Stomach (tissue), 4 donors: ENCODE measurements at regions not wholly inside any gene's neighbourhood (a gene's known extent, or its start where the extent isn't known, plus 50 kb on each side); places are given as distances from the start of the nearest gene placed in this dataset.

Experiments used
- CTCF ChIP-seq, 7 experiments: fragments of 450-650 bp in 4 of 7; fragments of 200-600 bp in 3 of 7; sonication (generic) in 3 of 7; IDR thresholded peaks; one replicate each; pipeline ENCODE4 v1.5.1; 2016 to 2019; ENCODE audit warnings: antibody characterized with exemption in 7 of 7, control low read depth in 2 of 7, mild to moderate bottlenecking in 1 of 7
- EP300 ChIP-seq: sonication (generic); formaldehyde crosslinking; IDR thresholded peaks from one replicate; pipeline ENCODE4 v1.6.1; 2017; ENCODE audit warnings: antibody characterized with exemption
- POLR2A ChIP-seq, 4 donors: fragments of 450-650 bp; IDR thresholded peaks; one replicate each; pipeline ENCODE4 v1.6.1; 2016; ENCODE audit warnings: antibody characterized with exemption in 4 of 4, control low read depth in 2 of 4, mild to moderate bottlenecking in 1 of 4, moderate library complexity in 1 of 4
- POLR2AphosphoS5 ChIP-seq, 3 donors: sonication (generic); formaldehyde crosslinking; IDR thresholded peaks; one replicate each; pipeline ENCODE4 v1.6.1; 2016; ENCODE audit warnings: antibody characterized with exemption in 3 of 3

DNA sequence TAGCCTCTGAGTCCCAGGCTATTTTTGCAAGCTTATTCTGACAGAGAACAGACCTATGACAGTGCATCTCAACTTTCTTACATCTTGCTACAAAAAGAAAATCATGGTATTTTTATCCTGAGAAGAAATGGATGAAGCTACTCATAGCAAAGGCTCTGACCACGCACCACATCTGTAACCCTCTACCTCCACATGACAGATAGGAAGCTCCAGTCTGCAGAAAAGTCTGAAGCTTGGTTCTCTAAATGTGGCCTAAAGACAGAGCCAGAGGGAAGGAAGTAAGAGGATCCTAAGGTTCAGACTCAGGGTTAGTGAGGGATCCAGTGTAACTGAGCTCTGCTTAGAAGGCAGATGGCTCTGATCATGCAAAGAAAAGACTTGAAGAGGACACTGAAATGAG lies 58.4 kb upstream of the ABCB5 start:
- TF ChIP-seq CTCF (IDR thresholded peaks at IDR 0.05) = no peak
- no peak for TF ChIP-seq POLR2A (IDR thresholded peaks at IDR 0.05)
- TF ChIP-seq POLR2AphosphoS5 (IDR thresholded peaks at IDR 0.05) = no peak
- no peak for TF ChIP-seq EP300
